Parathyroid adenoma (tissue), 2 donors: ENCODE measurements at regions not wholly inside any gene's neighbourhood (a gene's known extent, or its start where the extent isn't known, plus 50 kb on each side); places are given as distances from the start of the nearest gene placed in this dataset.

Source experiments
- H2AFZ ChIP-seq: fragments of 300-600 bp; sonication (generic); one replicate; pipeline ENCODE4 v1.7.0; 2017; ENCODE audit warnings: antibody characterized with exemption, mild to moderate bottlenecking
- H3K27ac ChIP-seq: fragments of 300-600 bp; sonication (generic); one replicate; pipeline ENCODE4 v1.7.0; 2017
- H3K27me3 ChIP-seq: fragments of 300-600 bp; sonication (generic); one replicate; pipeline ENCODE4 v1.7.0; 2017; ENCODE audit warnings: low read length; ENCODE audit not compliant: control insufficient read depth, insufficient read depth
- H3K36me3 ChIP-seq: fragments of 300-600 bp; sonication (generic); one replicate; pipeline ENCODE4 v1.7.0; 2017; ENCODE audit warnings: low read length; ENCODE audit not compliant: control insufficient read depth, insufficient read depth
- H3K4me1 ChIP-seq: fragments of 300-600 bp; sonication (generic); one replicate; pipeline ENCODE4 v1.7.0; 2017; ENCODE audit warnings: control low read depth
- H3K4me2 ChIP-seq: fragments of 300-600 bp; sonication (generic); one replicate; pipeline ENCODE4 v1.7.0; 2017; ENCODE audit warnings: low read length
- H3K4me3 ChIP-seq: fragments of 300-600 bp; sonication (generic); one replicate; pipeline ENCODE4 v1.7.0; 2017; ENCODE audit warnings: low read depth, low read length
- H3K79me2 ChIP-seq: fragments of 300-600 bp; sonication (generic); one replicate; pipeline ENCODE4 v1.7.0; 2017; ENCODE audit warnings: control low read depth
- H3K9ac ChIP-seq: fragments of 300-600 bp; sonication (generic); one replicate; pipeline ENCODE4 v1.7.0; 2017; ENCODE audit warnings: mild to moderate bottlenecking
- H3K9me3 ChIP-seq: fragments of 300-600 bp; sonication (generic); one replicate; pipeline ENCODE4 v1.7.0; 2017; ENCODE audit warnings: low read length; ENCODE audit not compliant: control insufficient read depth
- CTCF ChIP-seq: fragments of 300-600 bp; sonication (generic); IDR thresholded peaks from one replicate; pipeline ENCODE4 v1.7.0; 2017; ENCODE audit warnings: antibody characterized with exemption, mild to moderate bottlenecking
- donor health status: primary hyperparathyroidism.

GRCh38 chr14:50002926-50003212 lies 110.0 kb downstream of the ARF6 start:
- no peak overlapping the region for H3K9ac ChIP-seq
- peak overlapping the region; percentile 54 for H3K4me3 ChIP-seq
- H3K27ac ChIP-seq = peak overlapping the region; percentile 68
- no peak for TF ChIP-seq CTCF
- H3K27me3 ChIP-seq = no peaks in the 10 kb centered on the region
- no peaks in the 10 kb centered on the region for H3K36me3 ChIP-seq
- peak overlapping the region; percentile 98 for H2AFZ ChIP-seq
- H3K9me3 ChIP-seq = no peaks in the 10 kb centered on the region
- H3K4me2 ChIP-seq = peak overlapping the region; percentile 71
- peaks cover 21% of the 10 kb centered on the region for H3K4me1 ChIP-seq
- H3K79me2 ChIP-seq = no peaks in the 10 kb centered on the region

DNA sequence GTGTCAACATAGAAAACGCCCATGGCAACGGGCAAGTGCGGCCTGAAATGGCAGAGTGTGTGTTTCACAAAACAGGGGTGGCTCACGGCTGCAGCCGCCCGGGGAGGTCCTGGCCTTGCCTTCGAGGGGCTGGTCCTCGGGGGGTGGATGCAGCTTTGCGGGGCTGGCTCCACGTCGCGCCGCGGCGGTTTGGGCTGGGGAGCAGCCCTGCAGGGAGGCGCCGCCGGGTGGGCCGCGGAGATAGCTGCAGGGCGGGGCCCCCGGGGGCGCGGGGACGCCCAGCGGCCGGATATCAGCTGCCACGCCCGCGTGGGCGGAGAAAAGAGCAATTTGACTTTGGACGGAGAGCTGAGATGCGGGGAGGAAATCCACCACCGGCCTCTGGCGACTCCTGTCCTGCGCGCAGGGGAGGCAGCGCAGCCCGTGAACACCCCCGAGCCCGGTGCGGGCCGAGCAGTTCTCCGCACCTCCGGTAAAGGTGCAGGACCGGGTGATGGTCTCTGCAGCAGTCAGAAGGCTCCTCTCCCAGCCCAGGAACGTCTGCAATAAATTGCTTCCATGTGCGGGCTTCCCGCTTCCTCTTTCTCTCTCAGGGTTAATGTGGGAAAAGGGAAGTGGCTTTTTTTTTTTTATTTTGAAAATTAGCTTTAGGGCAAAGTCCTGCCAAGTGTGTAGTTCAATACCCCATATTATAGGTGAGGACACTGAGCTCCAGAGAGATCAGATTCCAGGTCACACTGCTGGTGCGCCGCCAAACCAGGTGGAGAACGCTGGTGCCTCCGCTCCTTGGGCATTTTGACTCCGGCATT lies 110.5 kb downstream of the ARF6 start:
- Histone ChIP-seq H3K9ac (peak overlapping the region; percentile 22), H2AFZ (peak overlapping the region; percentile 98), H3K27ac (peak overlapping the region; percentile 68), H3K9me3 (no peaks in the 10 kb centered on the region), H3K4me2 (peak overlapping the region; percentile 71), H3K36me3 (no peaks in the 10 kb centered on the region), H3K4me3 (peak overlapping the region; percentile 54), H3K27me3 (no peaks in the 10 kb centered on the region), H3K79me2 (no peaks in the 10 kb centered on the region), H3K4me1 (peaks cover 21% of the 10 kb centered on the region)
- peak; percentile 14 for TF ChIP-seq CTCF

DNA sequence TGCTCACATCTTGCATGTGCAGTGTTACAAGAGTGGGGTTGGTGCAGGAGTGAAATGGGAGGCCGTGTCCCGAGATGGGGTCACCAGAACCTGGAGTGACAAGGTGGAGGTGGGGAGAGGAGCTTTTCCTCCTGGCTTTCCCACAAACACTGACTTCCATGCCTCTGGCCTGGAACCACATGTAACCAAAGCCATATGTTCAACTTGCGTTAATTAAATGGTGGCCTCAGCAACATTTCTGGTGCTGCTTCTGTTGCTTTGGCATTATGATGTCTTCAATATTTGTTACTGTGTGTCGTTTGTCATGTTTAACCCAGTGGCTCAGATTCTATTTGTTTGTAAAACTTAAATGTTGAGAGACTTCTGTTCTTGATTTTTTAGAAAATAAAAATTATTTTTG lies 110.2 kb downstream of the VCPKMT start:
- no peaks in the 10 kb centered on the region for H3K79me2 ChIP-seq
- H3K4me1 ChIP-seq = no peaks in the 10 kb centered on the region
- H3K4me3 ChIP-seq = no peak overlapping the region
- no peak overlapping the region for H3K27ac ChIP-seq
- H3K4me2 ChIP-seq = no peak overlapping the region
- H3K9me3 ChIP-seq = no peaks in the 10 kb centered on the region
- no peak overlapping the region for H2AFZ ChIP-seq
- no peaks in the 10 kb centered on the region for H3K36me3 ChIP-seq
- H3K27me3 ChIP-seq = no peaks in the 10 kb centered on the region
- no peak for TF ChIP-seq CTCF
- H3K9ac ChIP-seq = no peak overlapping the region

GRCh38 chr14:50007123-50007903 lies 109.1 kb downstream of the VCPKMT start:
- Histone ChIP-seq H3K4me3 (no peak overlapping the region), H3K79me2 (no peaks in the 10 kb centered on the region), H3K9ac (no peak overlapping the region), H2AFZ (no peak overlapping the region), H3K27ac (no peak overlapping the region), H3K4me1 (no peaks in the 10 kb centered on the region), H3K36me3 (no peaks in the 10 kb centered on the region), H3K9me3 (no peaks in the 10 kb centered on the region), H3K4me2 (no peak overlapping the region), H3K27me3 (no peaks in the 10 kb centered on the region)
- no peak for TF ChIP-seq CTCF
